GM12878 (cell line): ENCODE measurements at regions not wholly inside any gene's neighbourhood (a gene's known extent, or its start where the extent isn't known, plus 50 kb on each side); places are given as distances from the start of the nearest gene placed in this dataset.

Experiments
- ATAC-seq: fragments of 200-7000 bp; cut with Tn5 transposase; 3 replicates; pipeline ENCODE4 v1.9.1; 2020; ENCODE audit warnings: mild to moderate bottlenecking, moderate library complexity
- BruUV-seq: library from RNA; stranded (reverse); fragments of 400-500 nt; replicated peaks from 2 replicates; lab custom pipeline; 2021; lab: Mats Ljungman, UMichigan
- CTCF ChIA-PET: fragments of 300-600 bp; sonication (Branson Sonifier 250); formaldehyde crosslinking; extraction: SDS; loops from one replicate; lab custom pipeline; 2021; ENCODE audit warnings: inconsistent platforms; lab: Yijun Ruan, JAX
- POLR2A ChIA-PET: fragments of 350-600 bp; formaldehyde crosslinking; extraction: SDS; loops from one replicate; lab custom pipeline; 2021; ENCODE audit warnings: inconsistent platforms; lab: Charles Lee
- RAD21 ChIA-PET: fragments of 300-600 bp; sonication (Branson Sonifier 250); formaldehyde crosslinking; loops from one replicate; lab custom pipeline; 2023; ENCODE audit warnings: antibody characterized with exemption; ENCODE audit not compliant: unreplicated experiment; lab: Charles Lee
- SMC1A ChIA-PET: fragments of 300-600 bp; sonication (Branson Sonifier 250); formaldehyde crosslinking; loops from one replicate; lab custom pipeline; 2023; ENCODE audit not compliant: unreplicated experiment, uncharacterized antibody; lab: Charles Lee
- DNase-seq: peaks from one replicate; pipeline ENCODE4 v3.0.0-alpha.2; 2011; ENCODE audit warnings: low read depth, low spot score
- FAIRE-seq: peaks from 3 replicates; lab custom pipeline; 2011; peaks lifted over from hg19 to GRCh38; lab: Jason Lieb, UNC
- H2AFZ ChIP-seq: 2 replicates; pipeline ENCODE4 v1.6.0; 2011; ENCODE audit warnings: low read depth, low read length, control low read depth; ENCODE audit not compliant: control insufficient read depth
- H3K27ac ChIP-seq: 2 replicates; pipeline ENCODE4 v1.5.1; 2011; ENCODE audit warnings: control low read depth; ENCODE audit not compliant: control insufficient read depth, insufficient read depth
- H3K27me3 ChIP-seq, 2 experiments: replicated peaks in 1 of 2; 2 replicates each; pipeline versions ENCODE4 v1.6.0 to v1.6.1; 2011; ENCODE audit warnings: low read length in 1 of 2; ENCODE audit not compliant: control insufficient read depth in 2 of 2, insufficient read depth in 2 of 2
- H3K36me3 ChIP-seq, 2 experiments: 2 replicates each; pipeline ENCODE4 v1.5.1; 2011; ENCODE audit warnings: low read length in 1 of 2; ENCODE audit not compliant: control insufficient read depth in 2 of 2, insufficient read depth in 2 of 2
- H3K4me1 ChIP-seq: 2 replicates; pipeline ENCODE4 v1.6.1; 2011; ENCODE audit warnings: mild to moderate bottlenecking, low read length, moderate library complexity, mixed read lengths; ENCODE audit not compliant: control insufficient read depth, insufficient read depth
- H3K4me2 ChIP-seq: 2 replicates; pipeline ENCODE4 v1.6.0; 2011; ENCODE audit warnings: control low read depth; ENCODE audit not compliant: control insufficient read depth, insufficient read depth
- H3K4me3 ChIP-seq: fragments of 200-600 bp; sonication (generic); 2 replicates; pipeline ENCODE4 v1.5.1; 2016
- H3K79me2 ChIP-seq: 2 replicates; pipeline ENCODE4 v1.6.0; 2011; ENCODE audit warnings: low read length; ENCODE audit not compliant: control insufficient read depth, insufficient read depth
- H3K9ac ChIP-seq: 2 replicates; pipeline ENCODE4 v1.8.0; 2011; ENCODE audit warnings: low read length, control low read depth, mixed read lengths; ENCODE audit not compliant: control insufficient read depth, insufficient read depth
- H3K9me3 ChIP-seq: replicated peaks from 3 replicates; pipeline ENCODE4 v1.5.1; 2011; ENCODE audit warnings: mild to moderate bottlenecking, low read length; ENCODE audit not compliant: control insufficient read depth, insufficient read depth
- H4K20me1 ChIP-seq: 2 replicates; pipeline ENCODE4 v1.6.0; 2011; ENCODE audit not compliant: control insufficient read depth, insufficient read depth
- ASH2L ChIP-seq: fragments of 300-600, 200-600 bp; sonication (generic); IDR thresholded peaks from 2 replicates; pipeline ENCODE4 v1.6.1; 2017; ENCODE audit warnings: low read depth, mild to moderate bottlenecking, borderline replicate concordance
- KDM1A ChIP-seq: fragments of 200-600 bp; sonication (generic); IDR thresholded peaks from 2 replicates; pipeline ENCODE4 v1.6.1; 2016; ENCODE audit warnings: borderline replicate concordance
- KLF5 ChIP-seq: fragments of 450-650 bp; IDR thresholded peaks from 2 replicates; pipeline ENCODE4 v1.6.1; 2014; ENCODE audit warnings: mild to moderate bottlenecking; ENCODE audit not compliant: partially characterized antibody
- NR2C1 ChIP-seq: fragments of 450-650 bp; IDR thresholded peaks from 2 replicates; pipeline ENCODE4 v1.6.1; 2017; ENCODE audit warnings: antibody characterized with exemption, mild to moderate bottlenecking, moderate library complexity
- SPI1 ChIP-seq: IDR thresholded peaks from 2 replicates; pipeline ENCODE4 v1.6.1; 2011; ENCODE audit warnings: low read depth, mild to moderate bottlenecking, low read length, moderate library complexity, borderline replicate concordance; ENCODE audit not compliant: insufficient read depth
- SRF ChIP-seq, 2 experiments: IDR thresholded peaks; 2 replicates each; pipeline ENCODE4 v1.6.1; 2011; ENCODE audit warnings: low read depth in 2 of 2, low read length in 2 of 2, mild to moderate bottlenecking in 1 of 2, moderate library complexity in 1 of 2
- TCF7 ChIP-seq: IDR thresholded peaks from 2 replicates; pipeline ENCODE4 v1.6.1; 2014; ENCODE audit warnings: antibody characterized with exemption, borderline replicate concordance
- USF1 ChIP-seq: IDR thresholded peaks from 2 replicates; pipeline ENCODE4 v1.6.1; 2011; ENCODE audit warnings: borderline replicate concordance, low read depth, mild to moderate bottlenecking, moderate library complexity, mixed read lengths, low read length; ENCODE audit not compliant: insufficient read depth; ENCODE audit errors: extremely low read length
- ZNF217 ChIP-seq: fragments of 450-650 bp; IDR thresholded peaks from 2 replicates; pipeline ENCODE4 v1.6.1; 2017; ENCODE audit warnings: antibody characterized with exemption, mild to moderate bottlenecking
- ZNF274 ChIP-seq: IDR thresholded peaks from one replicate; pipeline ENCODE4 v1.8.0; 2011; ENCODE audit not compliant: insufficient read length, insufficient read depth
- WGBS: methylation state at CpG from one replicate; pipeline ENCODE4 v1.1.6; 2016; ENCODE audit warnings: low lambda C conversion rate; ENCODE audit not compliant: insufficient replicate concordance, insufficient coverage; ENCODE audit errors: missing lambda C conversion rate; 5-methylcytosine and 5-hydroxymethylcytosine counted together
- in situ Hi-C: fragments of 300-500 bp; cut with MboI; formaldehyde crosslinking; loops from 9 replicates; pipeline ENCODE4 v1.14.3; 2018; ENCODE audit warnings: mixed read lengths
- intact Hi-C: fragments of 100-400 bp; cut with micrococcal nuclease; formaldehyde crosslinking; loops from one replicate; pipeline ENCODE4 v1.14.2; 2022; ENCODE audit not compliant: unreplicated experiment
- TF ChIP-seq, protein P1 (sequence below): fragments of 150-350 bp; IDR thresholded peaks from 2 replicates; pipeline ENCODE4 v1.6.1; 2016; ENCODE audit warnings: low read depth, low read length
- TF ChIP-seq, protein P2 (sequence below): fragments of 150-350 bp; IDR thresholded peaks from 2 replicates; pipeline ENCODE4 v1.6.1; 2014; ENCODE audit warnings: mild to moderate bottlenecking, low read depth, low read length
- TF ChIP-seq, protein P3 (sequence below): fragments of 450-650 bp; IDR thresholded peaks from 2 replicates; pipeline ENCODE4 v1.6.1; 2017; ENCODE audit warnings: low read depth, mild to moderate bottlenecking, moderate library complexity
- TF ChIP-seq, protein P4 (sequence below): IDR thresholded peaks from 2 replicates; pipeline ENCODE4 v1.6.1; 2011; ENCODE audit warnings: mild to moderate bottlenecking, low read depth, low read length, moderate library complexity; ENCODE audit not compliant: insufficient replicate concordance

- FAIRE-seq (no peak), ATAC-seq (no peak), DNase-seq (no peak)
- Histone ChIP-seq H2AFZ (no peak overlapping the region), H3K4me3 (no peak overlapping the region), H3K4me1 (no peaks in the 10 kb centered on the region), H4K20me1 (no peaks in the 10 kb centered on the region), H3K79me2 (no peaks in the 10 kb centered on the region), H3K27ac (no peak overlapping the region), H3K9me3 (no peaks in the 10 kb centered on the region), H3K9ac (no peak overlapping the region), H3K4me2 (no peak overlapping the region), H3K27me3 (no peaks in the 10 kb centered on the region; a peak in 1 of 4 replicates), H3K36me3 (no peaks in the 10 kb centered on the region)
- RAD21 ChIA-PET = no interaction called here
- POLR2A ChIA-PET = no interaction called here
- in situ Hi-C loops (no loop called here), intact Hi-C loops (no loop called here)
- CTCF ChIA-PET = no interaction called here
- WGBS = 20% methylated on average over 13 of the region's 13 CpGs
- SMC1A ChIA-PET = no interaction called here
- TF ChIP-seq ZNF274 (no peak), KDM1A (no peak), USF1 (no peak), NR2C1 (no peak), TCF7 (no peak), SPI1 (no peak), SRF (IDR thresholded peaks at IDR 0.05; ENCODE audit: low read depth in 2 of 2, low read length in 2 of 2) (no peak), KLF5 (no peak), ZNF217 (no peak), ASH2L (no peak)
- TF ChIP-seq, protein P1, sequence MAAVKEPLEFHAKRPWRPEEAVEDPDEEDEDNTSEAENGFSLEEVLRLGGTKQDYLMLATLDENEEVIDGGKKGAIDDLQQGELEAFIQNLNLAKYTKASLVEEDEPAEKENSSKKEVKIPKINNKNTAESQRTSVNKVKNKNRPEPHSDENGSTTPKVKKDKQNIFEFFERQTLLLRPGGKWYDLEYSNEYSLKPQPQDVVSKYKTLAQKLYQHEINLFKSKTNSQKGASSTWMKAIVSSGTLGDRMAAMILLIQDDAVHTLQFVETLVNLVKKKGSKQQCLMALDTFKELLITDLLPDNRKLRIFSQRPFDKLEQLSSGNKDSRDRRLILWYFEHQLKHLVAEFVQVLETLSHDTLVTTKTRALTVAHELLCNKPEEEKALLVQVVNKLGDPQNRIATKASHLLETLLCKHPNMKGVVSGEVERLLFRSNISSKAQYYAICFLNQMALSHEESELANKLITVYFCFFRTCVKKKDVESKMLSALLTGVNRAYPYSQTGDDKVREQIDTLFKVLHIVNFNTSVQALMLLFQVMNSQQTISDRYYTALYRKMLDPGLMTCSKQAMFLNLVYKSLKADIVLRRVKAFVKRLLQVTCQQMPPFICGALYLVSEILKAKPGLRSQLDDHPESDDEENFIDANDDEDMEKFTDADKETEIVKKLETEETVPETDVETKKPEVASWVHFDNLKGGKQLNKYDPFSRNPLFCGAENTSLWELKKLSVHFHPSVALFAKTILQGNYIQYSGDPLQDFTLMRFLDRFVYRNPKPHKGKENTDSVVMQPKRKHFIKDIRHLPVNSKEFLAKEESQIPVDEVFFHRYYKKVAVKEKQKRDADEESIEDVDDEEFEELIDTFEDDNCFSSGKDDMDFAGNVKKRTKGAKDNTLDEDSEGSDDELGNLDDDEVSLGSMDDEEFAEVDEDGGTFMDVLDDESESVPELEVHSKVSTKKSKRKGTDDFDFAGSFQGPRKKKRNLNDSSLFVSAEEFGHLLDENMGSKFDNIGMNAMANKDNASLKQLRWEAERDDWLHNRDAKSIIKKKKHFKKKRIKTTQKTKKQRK = no peak
- TF ChIP-seq, protein P2, sequence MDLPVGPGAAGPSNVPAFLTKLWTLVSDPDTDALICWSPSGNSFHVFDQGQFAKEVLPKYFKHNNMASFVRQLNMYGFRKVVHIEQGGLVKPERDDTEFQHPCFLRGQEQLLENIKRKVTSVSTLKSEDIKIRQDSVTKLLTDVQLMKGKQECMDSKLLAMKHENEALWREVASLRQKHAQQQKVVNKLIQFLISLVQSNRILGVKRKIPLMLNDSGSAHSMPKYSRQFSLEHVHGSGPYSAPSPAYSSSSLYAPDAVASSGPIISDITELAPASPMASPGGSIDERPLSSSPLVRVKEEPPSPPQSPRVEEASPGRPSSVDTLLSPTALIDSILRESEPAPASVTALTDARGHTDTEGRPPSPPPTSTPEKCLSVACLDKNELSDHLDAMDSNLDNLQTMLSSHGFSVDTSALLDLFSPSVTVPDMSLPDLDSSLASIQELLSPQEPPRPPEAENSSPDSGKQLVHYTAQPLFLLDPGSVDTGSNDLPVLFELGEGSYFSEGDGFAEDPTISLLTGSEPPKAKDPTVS = no peak
- TF ChIP-seq, protein P3, sequence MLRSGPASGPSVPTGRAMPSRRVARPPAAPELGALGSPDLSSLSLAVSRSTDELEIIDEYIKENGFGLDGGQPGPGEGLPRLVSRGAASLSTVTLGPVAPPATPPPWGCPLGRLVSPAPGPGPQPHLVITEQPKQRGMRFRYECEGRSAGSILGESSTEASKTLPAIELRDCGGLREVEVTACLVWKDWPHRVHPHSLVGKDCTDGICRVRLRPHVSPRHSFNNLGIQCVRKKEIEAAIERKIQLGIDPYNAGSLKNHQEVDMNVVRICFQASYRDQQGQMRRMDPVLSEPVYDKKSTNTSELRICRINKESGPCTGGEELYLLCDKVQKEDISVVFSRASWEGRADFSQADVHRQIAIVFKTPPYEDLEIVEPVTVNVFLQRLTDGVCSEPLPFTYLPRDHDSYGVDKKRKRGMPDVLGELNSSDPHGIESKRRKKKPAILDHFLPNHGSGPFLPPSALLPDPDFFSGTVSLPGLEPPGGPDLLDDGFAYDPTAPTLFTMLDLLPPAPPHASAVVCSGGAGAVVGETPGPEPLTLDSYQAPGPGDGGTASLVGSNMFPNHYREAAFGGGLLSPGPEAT = no peak
- TF ChIP-seq, protein P4, sequence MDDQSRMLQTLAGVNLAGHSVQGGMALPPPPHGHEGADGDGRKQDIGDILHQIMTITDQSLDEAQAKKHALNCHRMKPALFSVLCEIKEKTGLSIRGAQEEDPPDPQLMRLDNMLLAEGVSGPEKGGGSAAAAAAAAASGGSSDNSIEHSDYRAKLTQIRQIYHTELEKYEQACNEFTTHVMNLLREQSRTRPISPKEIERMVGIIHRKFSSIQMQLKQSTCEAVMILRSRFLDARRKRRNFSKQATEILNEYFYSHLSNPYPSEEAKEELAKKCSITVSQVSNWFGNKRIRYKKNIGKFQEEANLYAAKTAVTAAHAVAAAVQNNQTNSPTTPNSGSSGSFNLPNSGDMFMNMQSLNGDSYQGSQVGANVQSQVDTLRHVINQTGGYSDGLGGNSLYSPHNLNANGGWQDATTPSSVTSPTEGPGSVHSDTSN = no peak
- BruUV-seq = no TSS peak
Measured at GRCh38 chr6:167769408-167770190, 57.1 kb upstream of the AFDN start.
